ENCODE measurements at regions not wholly inside any gene's neighbourhood (a gene's known extent, or its start where the extent isn't known, plus 50 kb on each side); places are given as distances from the start of the nearest gene placed in this dataset.
"Not testable (repeated sequence)": the region's sequence is repeated elsewhere in the genome, so short reads cannot be mapped to it uniquely, and the experiment has no call there.

- no peak for DNase-seq
Observed at GRCh38 chr17:37859451-37859850, 64.8 kb upstream of the TBC1D3K start.

- DNase-seq = not testable (repeated sequence)
Observed at GRCh38 chr17:37858391-37858790, 65.8 kb upstream of the TBC1D3K start.

- DNase-seq = no peak
Observed at GRCh38 chr17:37856245-37856644, 68.0 kb upstream of the TBC1D3K start.

- DNase-seq = no peak
Observed at GRCh38 chr17:37849617-37849972, 74.6 kb upstream of the TBC1D3K start.

GRCh38 chr17:37848690-37849616, 75.3 kb upstream of the TBC1D3K start:
- no peak for DNase-seq

GRCh38 chr17:37847811-37848331, 76.3 kb upstream of the TBC1D3K start:
- DNase-seq = no peak

GRCh38 chr17:37847102-37847501, 77.1 kb upstream of the TBC1D3K start:
- no peak for DNase-seq

GRCh38 chr17:37844977-37845293, 79.3 kb upstream of the TBC1D3K start:
- DNase-seq = no peak

- no peak for DNase-seq
Observed at GRCh38 chr17:37844158-37844976, 79.8 kb upstream of the TBC1D3K start.

- no peak for DNase-seq
Observed at GRCh38 chr17:37842401-37842800, 81.8 kb upstream of the TBC1D3K start.

- no peak for DNase-seq
Observed at GRCh38 chr17:37841232-37841631, 83.0 kb upstream of the TBC1D3K start.

- DNase-seq = no peak
Observed at GRCh38 chr17:37840576-37840975, 83.6 kb upstream of the TBC1D3K start.

- DNase-seq = no peak
Observed at GRCh38 chr17:37839196-37839978, 84.8 kb upstream of the TBC1D3K start.

GRCh38 chr17:37838276-37838675, 85.9 kb upstream of the TBC1D3K start:
- DNase-seq = no peak

GRCh38 chr17:37836593-37836992, 87.6 kb upstream of the TBC1D3K start:
- DNase-seq = no peak

GRCh38 chr17:37834168-37834567, 89.3 kb upstream of the HNF1B start:
- no peak for DNase-seq

GRCh38 chr17:37833237-37833859, 88.5 kb upstream of the HNF1B start:
- no peak for DNase-seq

- peak; percentile 12 for DNase-seq
Observed at GRCh38 chr17:37831986-37832385, 87.1 kb upstream of the HNF1B start.

- DNase-seq = no peak
Observed at GRCh38 chr17:37831492-37831891, 86.6 kb upstream of the HNF1B start.

GRCh38 chr17:37830151-37830993, 85.5 kb upstream of the HNF1B start:
- DNase-seq = no peak

GRCh38 chr17:37829592-37830123, 84.8 kb upstream of the HNF1B start:
- no peak for DNase-seq

All from NCI-H1694 (cell line).